ENCODE measurements at regions not wholly inside any gene's neighbourhood (a gene's known extent, or its start where the extent isn't known, plus 50 kb on each side); places are given as distances from the start of the nearest gene placed in this dataset.

- DNase-seq (ENCODE audit: low spot score), result no peak
- TF ChIP-seq CTCF (IDR thresholded peaks at IDR 0.05), result no peak
- Histone ChIP-seq H3K27me3 (replicated peaks; ENCODE audit: insufficient read depth) (no peaks in the 10 kb centered on the region), H3K36me3 (no peaks in the 10 kb centered on the region), H3K27ac (no peak overlapping the region), H3K4me1 (ENCODE audit: control insufficient read depth in 1 of 2, low read depth in 2 of 2) (no peaks in the 10 kb centered on the region), H3K4me3 (no peak overlapping the region), H3K9me3 (no peaks in the 10 kb centered on the region)
- ATAC-seq (ENCODE audit: insufficient number of reproducible peaks, low FRiP score, low read depth), result no peak
These were observed 109.8 kb upstream of the ZNF462 start for GRCh38 chr9:106753155-106753671.

GRCh38 chr9:106755736-106756135 lies 107.2 kb upstream of the ZNF462 start:
- no peak for DNase-seq (ENCODE audit: low spot score)
- TF ChIP-seq CTCF (IDR thresholded peaks at IDR 0.05), result no peak
- no peak overlapping the region for H3K4me3 ChIP-seq
- H3K27me3 ChIP-seq (replicated peaks; ENCODE audit: insufficient read depth), result no peaks in the 10 kb centered on the region
- no peak overlapping the region for H3K27ac ChIP-seq
- no peaks in the 10 kb centered on the region for H3K4me1 ChIP-seq (ENCODE audit: control insufficient read depth in 1 of 2, low read depth in 2 of 2)
- no peak for ATAC-seq (ENCODE audit: insufficient number of reproducible peaks, low FRiP score, low read depth)
- no peaks in the 10 kb centered on the region for H3K36me3 ChIP-seq
- no peaks in the 10 kb centered on the region for H3K9me3 ChIP-seq

GRCh38 chr9:106757514-106757913 lies 105.5 kb upstream of the ZNF462 start:
- DNase-seq (ENCODE audit: low spot score) (no peak), ATAC-seq (ENCODE audit: insufficient number of reproducible peaks, low FRiP score, low read depth) (no peak)
- H3K4me1 ChIP-seq (ENCODE audit: control insufficient read depth in 1 of 2, low read depth in 2 of 2), result no peaks in the 10 kb centered on the region
- no peak overlapping the region for H3K4me3 ChIP-seq
- H3K9me3 ChIP-seq, result no peaks in the 10 kb centered on the region
- H3K36me3 ChIP-seq, result no peaks in the 10 kb centered on the region
- TF ChIP-seq CTCF (IDR thresholded peaks at IDR 0.05), result no peak
- H3K27ac ChIP-seq, result no peak overlapping the region
- H3K27me3 ChIP-seq (replicated peaks; ENCODE audit: insufficient read depth), result no peaks in the 10 kb centered on the region

GRCh38 chr9:106758911-106759310 lies 104.1 kb upstream of the ZNF462 start:
- Histone ChIP-seq H3K4me1 (ENCODE audit: control insufficient read depth in 1 of 2, low read depth in 2 of 2) (no peaks in the 10 kb centered on the region), H3K9me3 (no peaks in the 10 kb centered on the region), H3K4me3 (no peak overlapping the region), H3K36me3 (no peaks in the 10 kb centered on the region), H3K27ac (no peak overlapping the region), H3K27me3 (replicated peaks; ENCODE audit: insufficient read depth) (no peaks in the 10 kb centered on the region)
- ATAC-seq (ENCODE audit: insufficient number of reproducible peaks, low FRiP score, low read depth), result no peak
- no peak for DNase-seq (ENCODE audit: low spot score)
- TF ChIP-seq CTCF (IDR thresholded peaks at IDR 0.05), result no peak

GRCh38 chr9:106761493-106761892 lies 101.5 kb upstream of the ZNF462 start:
- DNase-seq (ENCODE audit: low spot score) (no peak), ATAC-seq (ENCODE audit: insufficient number of reproducible peaks, low FRiP score, low read depth) (no peak)
- no peaks in the 10 kb centered on the region for H3K9me3 ChIP-seq
- H3K4me3 ChIP-seq, result no peak overlapping the region
- no peaks in the 10 kb centered on the region for H3K4me1 ChIP-seq (ENCODE audit: control insufficient read depth in 1 of 2, low read depth in 2 of 2)
- TF ChIP-seq CTCF (IDR thresholded peaks at IDR 0.05), result no peak
- H3K27ac ChIP-seq, result no peak overlapping the region
- no peaks in the 10 kb centered on the region for H3K36me3 ChIP-seq
- no peaks in the 10 kb centered on the region for H3K27me3 ChIP-seq (replicated peaks; ENCODE audit: insufficient read depth)
